HG03095 (cell line): ENCODE measurements at regions not wholly inside any gene's neighbourhood (a gene's known extent, or its start where the extent isn't known, plus 50 kb on each side); places are given as distances from the start of the nearest gene placed in this dataset.
"Not testable (repeated sequence)": the region's sequence is repeated elsewhere in the genome, so short reads cannot be mapped to it uniquely, and the experiment has no call there.

ENCODE experiments used
- ATAC-seq: cut with Tn5 transposase; IDR thresholded peaks from one replicate; pipeline ENCODE4 v1.9.1; 2021; ENCODE audit warnings: moderate library complexity; ENCODE audit not compliant: unreplicated experiment

DNA sequence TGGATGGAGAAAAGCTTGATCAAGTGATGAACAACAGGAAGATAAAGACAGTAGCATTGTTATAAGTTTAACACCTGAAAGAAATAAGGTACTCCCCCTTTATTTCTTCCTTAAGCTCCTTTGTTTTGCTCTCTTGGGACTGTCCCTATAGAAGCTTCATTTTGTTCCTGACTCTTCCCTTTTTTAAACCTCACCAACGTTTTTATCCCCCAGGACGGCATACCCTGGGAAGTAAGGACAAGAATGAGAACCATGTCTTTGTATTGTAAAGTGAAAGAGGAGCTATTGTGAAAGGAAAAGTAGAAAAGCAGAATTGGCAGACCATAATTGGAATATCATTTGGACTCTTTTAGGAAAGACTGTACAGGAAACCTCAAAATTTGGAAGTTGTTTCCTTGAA, 1368.6 kb upstream of the C9orf72 start:
- ATAC-seq, result no peak

DNA sequence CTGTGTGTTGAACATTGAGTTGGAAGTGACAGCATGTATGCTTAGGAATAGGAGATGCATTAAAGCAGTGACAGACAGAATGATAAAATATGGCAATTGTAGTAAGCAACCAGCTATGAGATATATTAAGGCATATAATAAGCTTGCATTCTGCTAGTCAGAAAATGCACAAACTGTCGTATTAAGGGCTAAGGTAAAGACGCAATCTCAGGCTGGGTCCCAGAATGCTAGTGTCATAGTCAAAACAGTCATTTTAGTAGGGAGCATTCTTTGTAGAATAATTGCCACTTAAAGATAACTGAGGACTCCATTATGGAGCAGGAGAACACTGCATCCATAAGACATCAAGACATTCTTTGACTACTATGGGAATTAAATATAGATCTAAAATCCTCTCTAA, 1369.7 kb upstream of the C9orf72 start:
- no peak for ATAC-seq

DNA sequence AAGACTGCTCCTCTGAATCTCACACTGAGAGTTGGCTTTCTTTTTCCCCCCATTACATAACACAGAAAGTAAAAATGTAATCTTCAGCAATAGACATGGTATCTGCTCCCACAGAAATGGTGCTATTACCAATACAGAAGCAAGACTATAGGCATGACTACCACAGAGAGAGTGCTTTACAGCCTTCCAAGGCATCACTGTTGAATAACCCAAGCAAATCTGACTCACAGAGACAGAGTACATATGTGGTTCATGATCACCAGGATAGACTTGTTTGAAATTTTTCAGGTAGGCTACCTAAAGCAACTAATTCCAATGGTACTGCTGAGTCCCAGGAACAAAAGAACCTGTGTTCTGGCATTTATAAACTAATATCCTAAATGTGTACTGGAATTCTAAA, 1373.4 kb upstream of the C9orf72 start:
- no peak for ATAC-seq

DNA sequence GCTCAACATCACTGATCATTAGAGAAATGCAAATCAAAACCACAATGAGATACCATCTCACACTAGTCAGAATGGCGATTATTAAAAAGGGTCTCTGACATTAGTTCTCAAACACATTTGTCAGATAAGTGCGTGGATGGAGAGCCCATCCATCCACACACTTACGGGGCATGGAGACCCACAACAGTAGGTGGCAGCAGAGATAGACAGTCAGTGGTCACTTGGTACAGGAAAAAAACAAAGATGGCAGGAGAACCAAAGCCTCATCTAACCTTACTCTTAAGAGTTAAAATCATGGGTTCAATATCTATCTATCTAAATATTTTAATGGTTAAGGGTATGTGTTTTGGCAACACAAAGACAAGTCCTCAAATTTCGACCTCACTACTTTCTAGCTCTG, 1378.7 kb upstream of the C9orf72 start:
- ATAC-seq, result no peak

DNA sequence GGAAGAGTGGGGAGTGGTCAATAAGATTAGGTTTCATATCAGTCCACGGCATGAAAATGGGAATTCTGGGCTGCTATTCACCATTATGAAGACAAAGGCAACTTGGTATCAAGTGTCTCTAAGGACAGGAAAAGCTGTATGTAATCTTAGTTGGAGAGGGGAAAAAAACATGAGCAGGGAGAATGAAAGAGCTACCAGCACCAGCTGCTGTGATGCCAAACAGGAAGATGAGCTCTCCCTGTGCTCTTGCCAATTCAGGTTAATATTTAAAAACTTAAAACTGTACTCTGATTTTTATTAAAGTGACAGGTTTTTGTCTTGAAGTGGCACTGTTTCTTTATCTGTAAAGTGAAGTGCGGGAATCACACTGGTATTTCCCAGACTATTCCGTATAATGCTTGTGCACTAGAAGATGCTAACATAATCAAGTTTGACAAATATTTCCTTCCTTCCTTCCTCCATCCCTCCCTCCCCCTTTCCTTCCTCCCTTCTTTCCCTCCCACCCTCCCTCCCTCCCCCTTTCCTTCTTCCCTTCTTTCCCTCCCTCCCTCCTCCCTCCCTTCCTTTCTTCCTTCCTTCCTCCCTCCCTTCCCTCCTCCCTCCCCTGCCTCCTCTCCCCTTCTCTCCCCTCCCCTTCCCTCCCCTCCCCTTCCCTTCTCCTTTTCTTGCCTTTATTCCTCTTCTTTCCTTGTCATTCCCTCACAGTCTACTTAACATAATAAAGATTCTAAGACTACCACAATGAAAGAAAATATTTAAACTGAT, 1383.0 kb upstream of the C9orf72 start:
- no peak for ATAC-seq

DNA sequence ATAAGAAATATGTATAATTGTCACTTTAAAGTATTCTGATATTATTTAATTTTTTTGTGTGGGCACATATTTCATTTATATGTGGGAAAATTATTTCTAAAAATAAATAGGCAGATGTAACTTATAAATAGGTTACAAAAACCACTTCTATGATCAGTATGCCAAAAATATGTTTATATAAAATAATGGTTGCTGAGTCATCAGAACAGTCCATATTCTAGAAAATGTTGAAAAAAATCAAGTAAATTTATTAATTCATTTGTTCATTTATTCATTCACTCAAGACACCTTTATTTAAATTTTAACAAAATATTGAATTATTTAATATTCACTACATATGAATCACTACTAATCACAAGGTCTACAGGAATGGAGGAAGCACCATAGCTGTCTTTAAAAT, 1387.3 kb upstream of the C9orf72 start:
- no peak for ATAC-seq

DNA sequence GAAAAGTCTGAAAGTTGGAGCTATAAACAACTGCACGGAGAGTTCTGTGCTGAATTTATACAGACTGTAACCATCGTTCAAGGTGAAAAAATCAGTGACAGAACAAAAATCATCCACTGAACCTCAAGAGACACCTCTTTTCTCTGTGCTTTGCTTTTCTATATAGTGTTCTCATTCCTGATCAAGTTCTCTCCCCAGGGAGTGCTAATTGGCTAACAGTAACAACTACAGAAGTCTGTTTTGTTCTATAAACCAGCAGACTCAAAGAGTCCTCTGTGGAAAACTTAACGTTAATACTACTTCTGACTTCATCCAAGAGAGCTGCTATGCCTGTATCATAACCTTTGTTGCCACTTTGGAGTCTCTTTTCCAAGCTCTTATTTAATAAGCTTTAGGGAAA, 1388.3 kb upstream of the C9orf72 start:
- no peak for ATAC-seq

DNA sequence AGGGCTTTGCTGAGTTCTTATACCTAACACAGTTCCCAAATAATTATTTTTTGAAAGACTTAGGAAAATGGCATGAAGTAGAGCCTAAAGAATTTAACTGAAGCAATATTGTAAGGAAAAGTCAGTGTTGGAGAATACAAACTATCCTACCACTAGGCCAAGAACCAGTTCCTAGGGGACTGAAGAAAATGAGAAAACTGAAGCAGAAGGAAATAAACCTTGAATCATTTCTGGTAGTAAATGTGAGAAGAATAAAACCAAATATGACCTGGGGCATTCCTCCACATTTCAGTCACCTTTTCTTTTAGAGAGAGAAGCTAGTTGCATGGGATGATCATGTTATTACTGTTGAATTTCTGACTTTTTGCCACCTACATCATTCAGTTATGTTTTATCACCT, 1393.9 kb upstream of the C9orf72 start:
- no peak for ATAC-seq

DNA sequence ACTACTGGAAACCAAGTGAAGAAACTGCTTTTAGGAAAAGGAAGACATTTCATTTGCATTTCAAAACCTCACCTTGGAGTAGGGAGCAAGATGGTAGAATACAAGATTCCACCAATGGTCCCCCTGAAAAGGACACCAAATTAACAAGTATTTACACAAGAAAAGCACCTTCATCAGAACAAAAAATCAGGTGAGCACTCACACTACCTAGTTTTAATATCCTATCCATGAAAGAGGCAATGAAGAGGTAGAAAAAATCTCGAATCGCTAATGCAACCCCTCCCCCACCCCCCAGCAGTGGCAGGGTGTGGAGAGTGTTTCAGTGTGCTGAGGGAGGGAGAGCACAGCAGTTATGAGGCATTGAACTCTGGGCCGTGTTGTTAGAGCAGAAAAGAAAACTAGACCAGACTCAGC, 1397.0 kb upstream of the C9orf72 start:
- no peak for ATAC-seq

DNA sequence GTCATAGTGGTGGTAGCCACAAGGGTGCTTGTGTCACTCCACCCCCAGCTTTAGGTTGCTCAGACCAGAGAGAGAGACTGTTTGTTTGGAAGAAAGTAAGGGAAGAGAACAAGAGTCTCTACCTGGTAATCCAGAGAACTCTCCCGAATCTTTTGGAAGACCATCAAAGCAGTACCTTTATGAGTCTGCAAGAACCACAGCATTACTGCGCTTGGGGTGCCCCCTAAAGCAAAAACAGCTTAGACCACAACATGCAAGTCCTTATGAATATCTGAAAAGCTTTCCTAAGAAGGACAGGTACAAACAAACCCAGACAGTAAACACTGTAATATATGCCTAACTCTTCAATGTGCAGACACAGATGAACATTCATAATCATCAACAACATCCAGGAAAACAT, 1398.6 kb upstream of the C9orf72 start:
- no peak for ATAC-seq

DNA sequence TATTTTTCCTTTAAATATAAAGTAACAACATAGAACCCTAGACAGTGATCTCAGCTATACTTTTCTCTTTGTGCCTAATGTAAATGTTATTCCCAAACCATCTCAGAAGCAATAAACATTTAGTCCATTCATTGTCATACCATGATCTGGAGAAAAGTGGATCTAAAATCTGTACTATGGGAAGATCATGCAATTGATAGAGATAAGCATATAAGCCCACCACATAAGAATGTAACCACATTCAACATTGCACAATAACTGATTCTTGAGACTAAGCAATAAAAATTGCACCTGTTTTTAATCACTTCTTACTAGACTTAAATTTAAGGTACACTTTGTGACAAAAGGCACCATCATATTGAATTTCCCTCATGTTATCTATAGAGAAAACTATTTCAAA, 1403.0 kb upstream of the C9orf72 start:
- no peak for ATAC-seq

DNA sequence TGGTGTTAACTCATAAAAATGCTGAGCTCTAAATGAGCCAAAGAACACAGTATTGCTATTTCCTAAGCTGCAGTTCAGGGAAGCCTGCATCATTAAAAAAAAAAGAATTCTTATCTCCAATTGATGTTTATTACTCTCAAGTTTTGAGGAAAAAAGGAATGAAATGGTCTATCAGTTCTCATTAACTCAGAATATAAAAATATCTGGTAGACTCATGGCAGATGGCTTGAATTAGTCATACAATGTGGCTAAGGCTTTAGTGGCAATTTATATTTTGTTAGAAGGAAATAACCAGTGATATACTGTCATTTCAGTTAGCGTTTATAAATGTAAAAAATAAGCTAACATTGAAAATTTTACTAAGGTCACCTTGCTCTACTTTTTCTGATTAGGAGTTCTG, 1403.4 kb upstream of the C9orf72 start:
- no peak for ATAC-seq

DNA sequence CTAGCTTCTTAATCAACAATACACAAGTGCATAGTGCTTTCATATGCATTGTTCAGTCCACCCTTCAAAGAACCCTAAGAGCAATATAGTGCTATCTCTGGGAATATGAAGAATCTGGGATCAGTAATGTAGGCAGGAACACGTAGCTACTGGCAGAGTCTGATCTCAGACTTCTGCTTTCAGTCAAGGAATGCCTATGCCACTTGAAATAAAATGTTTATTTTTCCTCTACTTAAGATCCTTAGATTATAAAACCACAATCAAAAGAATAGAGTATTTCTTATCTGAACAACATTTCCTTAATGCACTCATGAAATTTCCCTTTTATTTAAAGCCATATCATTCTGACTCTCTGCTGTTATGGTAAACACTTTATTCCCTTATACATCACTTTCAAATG, 1407.8 kb upstream of the C9orf72 start:
- ATAC-seq, result no peak

DNA sequence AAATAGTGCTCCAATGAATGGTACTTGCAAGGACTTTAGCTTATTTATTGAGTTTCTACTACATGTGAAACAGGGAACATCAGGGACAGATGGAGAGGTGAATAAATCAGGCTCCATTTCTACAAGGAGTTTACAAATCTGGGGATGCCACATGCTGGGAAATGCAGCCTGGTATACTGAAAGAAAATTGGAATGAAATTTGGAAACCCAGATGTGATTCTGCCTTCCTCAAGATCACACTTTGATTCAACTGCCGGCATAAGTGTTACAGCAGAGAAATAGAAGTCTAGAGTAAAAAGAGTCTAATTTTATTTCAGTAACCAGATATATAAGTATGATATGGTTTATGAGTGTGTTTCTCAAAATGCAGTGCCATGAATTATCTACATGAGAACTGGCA, 1408.4 kb upstream of the C9orf72 start:
- no peak for ATAC-seq

DNA sequence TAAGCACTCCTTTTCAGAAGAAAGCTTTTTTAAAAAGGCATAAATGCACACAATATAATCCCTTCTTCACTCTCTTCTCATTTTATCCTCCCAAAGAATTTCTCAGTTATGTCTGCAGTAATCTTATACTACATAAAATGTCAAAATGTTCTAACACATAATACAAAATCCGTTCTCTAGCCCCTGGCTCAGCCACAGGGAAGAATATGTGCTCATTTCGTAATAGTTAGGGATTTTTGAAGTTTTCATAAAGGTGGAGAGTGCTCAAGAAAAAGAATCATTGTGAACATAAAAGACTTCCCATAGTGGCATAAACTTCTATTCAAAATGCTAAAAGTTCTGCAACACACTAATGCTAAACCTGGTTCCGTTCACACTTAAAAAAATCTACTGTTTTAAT, 1410.7 kb upstream of the C9orf72 start:
- ATAC-seq, result no peak

DNA sequence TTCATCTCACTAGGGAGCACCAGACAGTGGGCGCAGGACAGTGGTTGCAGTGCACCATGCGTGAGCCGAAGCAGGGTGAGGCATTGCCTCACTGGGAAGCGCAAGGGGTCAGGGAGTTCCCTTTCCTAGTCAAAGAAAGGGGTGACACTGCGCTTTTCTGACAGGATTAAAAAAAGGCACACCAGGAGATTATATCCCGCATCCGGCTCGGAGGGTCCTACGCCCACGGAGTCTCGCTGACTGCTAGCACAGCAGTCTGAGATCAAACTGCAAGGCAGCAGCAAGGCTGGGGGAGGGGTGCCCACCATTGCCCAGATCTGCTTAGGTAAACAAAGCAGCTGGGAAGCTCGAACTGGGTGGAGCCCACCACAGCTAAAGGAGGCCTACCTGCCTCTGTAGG, 1416.7 kb upstream of the C9orf72 start:
- ATAC-seq, result not testable (repeated sequence)

DNA sequence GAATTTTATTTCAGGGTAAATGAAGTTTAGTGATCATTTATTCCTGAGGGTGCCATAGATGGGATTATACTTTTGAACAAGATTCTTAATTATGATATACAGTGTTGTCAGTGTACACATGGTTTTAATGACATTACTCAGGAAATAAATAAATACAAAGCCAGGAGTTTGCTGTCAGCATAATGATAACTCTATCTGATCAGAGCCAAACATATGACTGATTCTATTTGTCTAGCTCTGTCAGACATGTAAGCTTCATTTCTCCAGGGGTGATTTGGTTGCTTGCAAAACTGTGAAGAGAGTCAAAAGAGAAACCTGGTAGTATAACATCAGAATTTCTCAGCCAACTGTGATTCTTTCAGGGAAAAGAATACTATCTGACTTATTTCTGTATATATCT, 1425.8 kb upstream of the C9orf72 start:
- no peak for ATAC-seq

DNA sequence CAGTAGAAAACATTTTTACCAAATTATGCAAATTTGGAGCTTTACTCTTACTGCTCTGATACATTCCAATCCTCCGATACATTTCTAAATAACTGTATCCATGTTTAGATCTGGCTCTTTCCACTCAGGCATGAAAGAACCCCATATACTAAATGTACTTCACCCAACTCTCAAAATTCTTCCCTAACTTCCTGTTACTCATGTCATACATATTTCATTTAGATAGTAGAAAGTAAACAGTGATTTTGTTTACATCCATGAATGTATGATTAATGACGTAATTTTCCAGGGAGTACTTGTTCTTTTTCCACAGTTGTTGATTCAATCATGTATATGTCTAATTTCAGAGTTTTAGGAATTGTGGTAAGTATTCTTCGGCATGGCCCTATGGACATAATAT, 1426.5 kb upstream of the C9orf72 start:
- ATAC-seq, result no peak

DNA sequence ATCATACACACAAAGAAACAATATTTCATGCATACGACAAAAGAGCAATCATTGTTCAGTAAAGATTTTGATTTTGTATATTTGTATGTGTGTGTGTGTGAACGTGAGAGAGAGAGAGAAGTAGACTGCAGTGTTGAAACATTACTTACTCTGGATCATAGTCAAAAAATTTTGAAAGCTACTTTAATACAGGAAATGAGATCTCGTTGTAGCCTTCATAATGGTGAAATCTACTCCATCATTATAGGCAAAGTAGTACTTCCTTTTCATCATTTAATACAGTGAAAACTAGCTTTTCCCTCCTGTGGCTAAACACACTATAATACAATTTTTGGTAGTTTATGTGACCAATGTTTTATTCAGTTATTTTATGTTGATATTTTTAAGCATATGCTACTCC, 1427.7 kb upstream of the C9orf72 start:
- no peak for ATAC-seq

DNA sequence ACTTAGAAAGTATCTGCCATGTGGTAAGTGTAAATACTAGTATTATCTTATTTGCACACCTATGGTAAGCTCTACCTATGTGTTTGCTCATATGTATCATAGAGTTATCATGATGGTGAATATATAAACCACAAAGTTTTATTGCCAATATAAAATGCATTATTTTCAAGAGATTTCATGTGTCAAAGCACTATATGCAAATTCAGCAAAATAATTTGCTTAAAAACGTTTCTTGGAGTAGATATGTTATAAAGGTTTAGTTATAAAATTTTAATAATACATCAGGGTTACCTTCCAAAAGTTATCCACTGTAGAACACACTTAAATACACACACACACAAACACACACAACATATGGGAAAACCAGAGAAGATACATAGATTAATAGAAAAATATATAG, 1431.7 kb upstream of the C9orf72 start:
- ATAC-seq, result no peak

DNA sequence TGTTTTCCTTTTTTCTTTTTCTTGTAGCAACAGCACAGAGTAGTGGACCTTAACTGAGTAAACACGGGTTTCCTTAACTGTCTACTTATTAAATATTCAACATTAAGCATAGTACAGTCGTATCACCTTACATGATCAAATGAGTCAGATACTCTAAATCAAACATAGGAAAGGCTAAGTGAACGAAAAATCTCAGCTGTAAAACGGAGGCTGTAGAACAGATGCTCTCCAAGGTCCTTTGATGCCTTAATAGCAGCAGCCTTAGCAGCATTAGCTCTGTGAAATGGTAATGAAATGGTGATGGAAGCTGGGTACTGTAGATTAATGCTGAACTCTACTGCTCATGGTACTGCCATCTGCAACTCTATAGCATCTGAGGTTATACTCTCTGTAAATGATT, 1433.3 kb upstream of the C9orf72 start:
- ATAC-seq, result no peak

DNA sequence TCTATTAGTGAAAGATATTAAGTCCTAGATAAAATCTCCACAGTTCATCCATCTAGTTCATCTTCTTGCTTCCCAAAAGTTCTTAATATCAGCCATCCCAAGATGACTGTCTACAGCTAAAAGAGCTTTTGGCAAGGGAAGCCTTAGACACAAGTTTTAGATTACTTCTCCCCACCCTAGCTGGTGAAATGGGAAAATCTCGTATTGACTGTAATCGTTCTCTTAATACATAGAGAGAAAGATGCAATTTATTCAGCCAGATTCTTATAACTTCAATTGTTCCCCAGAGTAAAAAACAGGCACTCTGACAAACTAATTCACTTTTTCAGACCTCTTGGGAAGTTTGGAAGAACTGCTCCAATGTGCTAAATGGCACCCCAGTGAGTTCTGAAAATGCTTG, 1439.6 kb upstream of the C9orf72 start:
- no peak for ATAC-seq

DNA sequence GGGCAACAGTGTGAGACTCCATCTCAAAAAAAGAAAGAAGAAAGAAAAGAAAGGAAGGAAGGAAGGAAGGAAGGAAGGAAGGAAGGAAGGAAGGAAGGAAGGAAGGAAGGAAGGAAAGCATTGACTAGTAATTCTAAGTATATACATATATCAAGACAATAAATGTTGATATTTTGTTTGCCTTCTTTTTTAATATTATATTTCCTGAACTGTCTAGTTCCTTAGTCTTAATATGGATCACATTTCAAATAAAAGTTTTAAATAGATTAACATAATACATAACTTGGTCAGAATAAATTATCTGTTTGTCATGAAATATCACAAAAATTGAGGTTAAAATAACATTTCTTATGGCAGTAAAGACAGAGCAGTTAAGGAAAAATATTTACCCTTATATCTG, 1448.4 kb upstream of the C9orf72 start:
- ATAC-seq, result no peak
